ENCODE measurements at regions not wholly inside any gene's neighbourhood (a gene's known extent, or its start where the extent isn't known, plus 50 kb on each side); places are given as distances from the start of the nearest gene placed in this dataset.
"Not testable (repeated sequence)": the region's sequence is repeated elsewhere in the genome, so short reads cannot be mapped to it uniquely, and the experiment has no call there.

GRCh38 chr7:26078437-26079336 is 73.3 kb upstream of the NFE2L3 start:
- peak; percentile 29 for DNase-seq (ENCODE audit: low read depth)
- no peak overlapping the region for H3K4me3 ChIP-seq (replicated peaks; ENCODE audit: low read depth, low read length)
- TF ChIP-seq, protein P1, sequence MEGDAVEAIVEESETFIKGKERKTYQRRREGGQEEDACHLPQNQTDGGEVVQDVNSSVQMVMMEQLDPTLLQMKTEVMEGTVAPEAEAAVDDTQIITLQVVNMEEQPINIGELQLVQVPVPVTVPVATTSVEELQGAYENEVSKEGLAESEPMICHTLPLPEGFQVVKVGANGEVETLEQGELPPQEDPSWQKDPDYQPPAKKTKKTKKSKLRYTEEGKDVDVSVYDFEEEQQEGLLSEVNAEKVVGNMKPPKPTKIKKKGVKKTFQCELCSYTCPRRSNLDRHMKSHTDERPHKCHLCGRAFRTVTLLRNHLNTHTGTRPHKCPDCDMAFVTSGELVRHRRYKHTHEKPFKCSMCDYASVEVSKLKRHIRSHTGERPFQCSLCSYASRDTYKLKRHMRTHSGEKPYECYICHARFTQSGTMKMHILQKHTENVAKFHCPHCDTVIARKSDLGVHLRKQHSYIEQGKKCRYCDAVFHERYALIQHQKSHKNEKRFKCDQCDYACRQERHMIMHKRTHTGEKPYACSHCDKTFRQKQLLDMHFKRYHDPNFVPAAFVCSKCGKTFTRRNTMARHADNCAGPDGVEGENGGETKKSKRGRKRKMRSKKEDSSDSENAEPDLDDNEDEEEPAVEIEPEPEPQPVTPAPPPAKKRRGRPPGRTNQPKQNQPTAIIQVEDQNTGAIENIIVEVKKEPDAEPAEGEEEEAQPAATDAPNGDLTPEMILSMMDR (IDR thresholded peaks at IDR 0.05; ENCODE audit: low read length, missing control alignments) = peak; percentile 34

DNA sequence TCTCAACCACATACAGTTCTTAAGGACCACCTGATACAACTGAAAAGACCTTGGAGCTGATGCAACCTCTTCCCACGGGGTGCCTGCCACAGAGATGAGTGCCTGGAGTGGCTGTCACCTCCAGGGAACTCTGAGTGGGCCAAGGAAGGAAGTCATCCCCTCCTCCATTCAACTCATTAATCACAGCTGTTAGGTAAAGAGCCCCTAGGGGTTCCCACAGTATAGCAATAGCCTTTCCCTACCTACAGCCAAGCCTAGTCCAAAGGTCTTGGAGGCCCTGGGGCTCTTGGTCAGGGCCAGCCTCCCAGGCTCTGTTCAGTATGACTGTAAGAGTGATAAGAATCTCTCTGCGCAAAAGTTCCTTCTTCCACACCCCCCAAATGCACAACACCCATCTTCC is 70.4 kb upstream of the NFE2L3 start:
- H3K4me3 ChIP-seq (replicated peaks; ENCODE audit: low read depth, low read length) = no peak overlapping the region
- DNase-seq (ENCODE audit: low read depth) = no peak
- TF ChIP-seq, protein P1 (IDR thresholded peaks at IDR 0.05; ENCODE audit: low read length, missing control alignments) = no peak

GRCh38 chr7:26083113-26083512 is 68.9 kb upstream of the NFE2L3 start:
- TF ChIP-seq, protein P1 (IDR thresholded peaks at IDR 0.05; ENCODE audit: low read length, missing control alignments) = no peak
- DNase-seq (ENCODE audit: low read depth) = no peak
- H3K4me3 ChIP-seq (replicated peaks; ENCODE audit: low read depth, low read length) = no peak overlapping the region

- no peak for DNase-seq (ENCODE audit: low read depth)
- TF ChIP-seq, protein P1 (IDR thresholded peaks at IDR 0.05; ENCODE audit: low read length, missing control alignments) = no peak
- no peak overlapping the region for H3K4me3 ChIP-seq (replicated peaks; ENCODE audit: low read depth, low read length)
Observed at GRCh38 chr7:26084418-26084817, 67.6 kb upstream of the NFE2L3 start.

GRCh38 chr7:26085771-26086170 is 66.2 kb upstream of the NFE2L3 start:
- DNase-seq (ENCODE audit: low read depth) = no peak
- H3K4me3 ChIP-seq (replicated peaks; ENCODE audit: low read depth, low read length) = no peak overlapping the region
- TF ChIP-seq, protein P1 (IDR thresholded peaks at IDR 0.05; ENCODE audit: low read length, missing control alignments) = no peak

DNA sequence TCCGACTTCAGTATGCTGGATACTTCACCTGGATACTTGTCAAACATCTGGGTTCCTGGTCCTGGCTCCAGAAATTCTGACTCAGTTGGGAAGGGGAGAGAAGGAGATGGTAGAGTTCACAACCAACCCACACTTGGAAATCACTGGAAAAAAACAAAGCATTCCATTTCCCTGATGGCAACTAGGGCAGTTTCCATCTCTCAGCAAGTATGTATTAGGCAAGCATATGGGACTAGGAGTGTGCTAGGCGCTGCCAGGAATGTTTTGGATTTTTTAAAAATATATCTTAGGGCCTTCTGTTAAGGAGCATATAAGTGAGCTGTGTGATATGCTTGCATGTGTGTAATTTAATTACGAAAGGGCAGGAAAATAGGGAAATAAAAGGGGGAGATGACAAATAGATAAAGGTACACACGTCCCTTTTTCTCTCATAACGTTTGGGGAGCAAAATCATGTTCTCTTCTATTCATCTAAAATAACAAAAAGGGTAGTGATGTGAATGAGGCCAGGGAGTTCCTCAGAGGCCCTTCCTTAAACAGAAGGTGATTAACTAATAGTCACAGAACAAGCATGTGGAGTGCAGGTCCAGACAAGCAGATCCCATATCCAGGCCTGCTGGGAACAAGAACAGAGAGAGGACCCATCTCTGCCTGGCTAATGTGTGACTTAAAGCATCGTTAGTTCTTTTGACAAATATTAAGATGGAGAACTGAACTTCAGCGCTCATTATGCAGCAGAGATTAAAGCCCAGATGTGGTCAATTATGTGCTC is 64.5 kb upstream of the NFE2L3 start:
- TF ChIP-seq, protein P1 (IDR thresholded peaks at IDR 0.05; ENCODE audit: low read length, missing control alignments) = no peak
- H3K4me3 ChIP-seq (replicated peaks; ENCODE audit: low read depth, low read length) = no peak overlapping the region
- DNase-seq (ENCODE audit: low read depth) = no peak

DNA sequence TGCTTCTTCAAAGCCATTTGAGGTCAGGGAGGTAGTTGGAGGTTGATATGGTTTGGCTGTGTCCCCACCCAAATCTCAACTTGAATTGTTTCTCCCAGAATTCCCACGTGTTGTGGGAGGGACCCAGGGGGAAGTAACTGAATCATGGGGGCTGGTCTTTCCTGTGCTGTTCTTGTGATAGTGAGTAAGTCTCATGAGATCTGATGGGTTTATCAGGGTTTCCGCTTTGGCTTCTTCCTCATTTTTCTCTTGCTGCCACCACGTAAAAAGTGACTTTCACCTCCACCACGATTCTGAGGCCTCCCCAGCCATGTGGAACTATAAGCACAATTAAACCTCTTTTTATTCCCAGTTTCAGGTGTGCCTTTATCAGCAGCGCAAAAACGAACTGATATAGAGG is 62.5 kb upstream of the NFE2L3 start:
- not testable (repeated sequence) for H3K4me3 ChIP-seq (replicated peaks; ENCODE audit: low read depth, low read length); DNase-seq (ENCODE audit: low read depth)
